Liver (tissue), 7 donors: ENCODE measurements at regions not wholly inside any gene's neighbourhood (a gene's known extent, or its start where the extent isn't known, plus 50 kb on each side); places are given as distances from the start of the nearest gene placed in this dataset.

Experiments used
- DNase-seq: peaks from one replicate; pipeline ENCODE4 v3.0.0-alpha.2; 2017; ENCODE audit warnings: low spot score
- H3K27ac ChIP-seq, 2 donors: one replicate each; pipeline ENCODE4 v1.7.0; 2013; ENCODE audit warnings: inconsistent platforms in 2 of 2, low read length in 2 of 2, control low read depth in 1 of 2, low read depth in 1 of 2, mild to moderate bottlenecking in 1 of 2
- H3K27me3 ChIP-seq, 4 donors: one replicate each; pipeline versions ENCODE4 v1.6.1 to v1.7.0; 2013; ENCODE audit warnings: low read length in 3 of 4, inconsistent platforms in 1 of 4, mild to moderate bottlenecking in 1 of 4, moderate library complexity in 1 of 4; ENCODE audit not compliant: control insufficient read depth in 4 of 4, insufficient read depth in 4 of 4
- H3K36me3 ChIP-seq, 4 donors: one replicate each; pipeline versions ENCODE4 v1.6.1 to v1.7.0; 2013; ENCODE audit warnings: low read length in 3 of 4, mild to moderate bottlenecking in 3 of 4, low read depth in 1 of 4, moderate library complexity in 1 of 4; ENCODE audit not compliant: control insufficient read depth in 4 of 4, insufficient read depth in 3 of 4
- H3K4me1 ChIP-seq, 4 donors: one replicate each; pipeline versions ENCODE4 v1.6.1 to v1.7.0; 2013; ENCODE audit warnings: low read length in 3 of 4, mild to moderate bottlenecking in 3 of 4, moderate library complexity in 1 of 4; ENCODE audit not compliant: control insufficient read depth in 4 of 4, insufficient read depth in 4 of 4
- H3K4me3 ChIP-seq, 3 donors: one replicate each; pipeline versions ENCODE4 v1.6.1 to v1.7.0; 2013; ENCODE audit warnings: low read length in 3 of 3, control low read depth in 1 of 3, low read depth in 1 of 3, mild to moderate bottlenecking in 1 of 3
- H3K9ac ChIP-seq, 2 donors: one replicate each; pipeline ENCODE4 v1.7.0; 2013; ENCODE audit warnings: low read length in 2 of 2, mild to moderate bottlenecking in 2 of 2, moderate library complexity in 2 of 2, control low read depth in 1 of 2, low read depth in 1 of 2
- H3K9me3 ChIP-seq, 4 donors: one replicate each; pipeline versions ENCODE4 v1.6.1 to v1.7.0; 2013; ENCODE audit warnings: low read length in 3 of 4; ENCODE audit not compliant: control insufficient read depth in 4 of 4
- EGR1 ChIP-seq, 2 donors: IDR thresholded peaks; 2 replicates each; pipeline ENCODE4 v1.6.1; 2016 to 2018; ENCODE audit warnings: antibody characterized with exemption in 2 of 2, low read depth in 2 of 2
- FOXA1 ChIP-seq: IDR thresholded peaks from 2 replicates; pipeline ENCODE4 v1.6.1; 2016; ENCODE audit warnings: antibody characterized with exemption
- GABPA ChIP-seq, 2 donors: IDR thresholded peaks in 1 of 2; conservative IDR thresholded peaks in 1 of 2; 2 replicates each; pipeline ENCODE4 v1.6.1; 2016; ENCODE audit warnings: antibody characterized with exemption in 2 of 2, mild to moderate bottlenecking in 1 of 2, moderate library complexity in 1 of 2
- HNF4A ChIP-seq, 2 donors: conservative IDR thresholded peaks; 2 replicates each; pipeline ENCODE4 v1.6.1; 2016; ENCODE audit warnings: antibody characterized with exemption in 2 of 2, mild to moderate bottlenecking in 2 of 2
- HNF4G ChIP-seq: IDR thresholded peaks from 2 replicates; pipeline ENCODE4 v1.6.1; 2016; ENCODE audit warnings: antibody characterized with exemption
- JUND ChIP-seq, 2 donors: IDR thresholded peaks; 2 replicates each; pipeline ENCODE4 v1.6.1; 2016; ENCODE audit warnings: antibody characterized with exemption in 2 of 2
- NR2F2 ChIP-seq: IDR thresholded peaks from 2 replicates; pipeline ENCODE4 v1.6.1; 2016; ENCODE audit warnings: antibody characterized with exemption
- RAD21 ChIP-seq, 2 donors: IDR thresholded peaks; 2 replicates each; pipeline ENCODE4 v1.6.1; 2016; ENCODE audit warnings: antibody characterized with exemption in 2 of 2, mild to moderate bottlenecking in 2 of 2
- RXRA ChIP-seq, 2 donors: IDR thresholded peaks; 2 replicates each; pipeline ENCODE4 v1.6.1; 2017 to 2018; ENCODE audit warnings: antibody characterized with exemption in 2 of 2, mild to moderate bottlenecking in 1 of 2
- SP1 ChIP-seq: IDR thresholded peaks from 2 replicates; pipeline ENCODE4 v1.6.1; 2018; ENCODE audit warnings: antibody characterized with exemption, mild to moderate bottlenecking
- TAF1 ChIP-seq: conservative IDR thresholded peaks from 2 replicates; pipeline ENCODE4 v1.6.1; 2016; ENCODE audit warnings: antibody characterized with exemption, mild to moderate bottlenecking
- WGBS: extraction: QIAGEN DNeasy Blood & Tissue Kit; methylation state at CpG from one replicate; pipeline ENCODE4 v1.1.7; 2013; 5-methylcytosine and 5-hydroxymethylcytosine counted together
- TF ChIP-seq, protein P1 (sequence below): IDR thresholded peaks from 2 replicates; pipeline ENCODE4 v1.6.1; 2016; ENCODE audit warnings: antibody characterized with exemption, mild to moderate bottlenecking
- TF ChIP-seq, protein P2 (sequence below): IDR thresholded peaks from 2 replicates; pipeline ENCODE4 v1.6.1; 2016; ENCODE audit warnings: antibody characterized with exemption
- TF ChIP-seq, protein P3 (sequence below): IDR thresholded peaks from 2 replicates; pipeline ENCODE4 v1.6.1; 2016; ENCODE audit warnings: antibody characterized with exemption
- donor health status: healthy.
- donor health status: healthy.
- donor health status: healthy.
- donor health status: healthy.

DNA sequence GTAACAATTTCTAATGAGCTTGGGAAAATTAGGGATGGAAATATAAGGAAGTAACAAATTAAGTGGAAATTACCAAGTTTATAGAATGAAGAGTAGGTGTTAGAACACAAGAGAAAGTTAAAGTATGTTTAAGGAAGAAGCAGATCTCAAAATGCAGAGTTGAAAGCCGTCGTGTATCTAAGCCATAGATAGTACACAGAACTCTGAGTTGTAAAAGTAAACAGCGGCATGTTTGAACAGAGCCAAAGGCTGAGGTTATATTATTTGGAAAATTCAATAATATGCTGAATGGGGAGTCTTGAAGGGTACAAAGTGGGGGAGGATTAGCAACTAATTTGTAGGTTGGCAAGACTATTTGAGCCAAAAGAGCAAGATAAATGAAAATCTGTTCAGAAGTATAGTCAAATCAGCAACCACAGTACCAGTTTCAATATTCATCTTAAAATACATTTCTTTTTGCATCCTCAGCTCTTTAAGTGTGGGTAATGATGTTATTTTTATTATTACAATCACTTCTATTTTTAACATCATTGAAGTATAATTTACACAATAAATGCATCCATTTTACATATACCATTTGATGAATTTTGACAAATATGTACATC lies 594.8 kb upstream of the ANO3 start:
- DNase-seq: no peak
- peaks cover 0 to 3% (median 0%) of the 10 kb centered on the region in 4 donors for H3K4me1 ChIP-seq
- 31% methylated on average over 3 of the region's 3 CpGs for WGBS
- H3K9ac ChIP-seq: no peak overlapping the region
- no peak overlapping the region for H3K4me3 ChIP-seq
- H3K36me3 ChIP-seq: no peaks in the 10 kb centered on the region
- H3K27ac ChIP-seq: no peak overlapping the region
- no peaks in the 10 kb centered on the region for H3K9me3 ChIP-seq
- TF ChIP-seq, protein P1, sequence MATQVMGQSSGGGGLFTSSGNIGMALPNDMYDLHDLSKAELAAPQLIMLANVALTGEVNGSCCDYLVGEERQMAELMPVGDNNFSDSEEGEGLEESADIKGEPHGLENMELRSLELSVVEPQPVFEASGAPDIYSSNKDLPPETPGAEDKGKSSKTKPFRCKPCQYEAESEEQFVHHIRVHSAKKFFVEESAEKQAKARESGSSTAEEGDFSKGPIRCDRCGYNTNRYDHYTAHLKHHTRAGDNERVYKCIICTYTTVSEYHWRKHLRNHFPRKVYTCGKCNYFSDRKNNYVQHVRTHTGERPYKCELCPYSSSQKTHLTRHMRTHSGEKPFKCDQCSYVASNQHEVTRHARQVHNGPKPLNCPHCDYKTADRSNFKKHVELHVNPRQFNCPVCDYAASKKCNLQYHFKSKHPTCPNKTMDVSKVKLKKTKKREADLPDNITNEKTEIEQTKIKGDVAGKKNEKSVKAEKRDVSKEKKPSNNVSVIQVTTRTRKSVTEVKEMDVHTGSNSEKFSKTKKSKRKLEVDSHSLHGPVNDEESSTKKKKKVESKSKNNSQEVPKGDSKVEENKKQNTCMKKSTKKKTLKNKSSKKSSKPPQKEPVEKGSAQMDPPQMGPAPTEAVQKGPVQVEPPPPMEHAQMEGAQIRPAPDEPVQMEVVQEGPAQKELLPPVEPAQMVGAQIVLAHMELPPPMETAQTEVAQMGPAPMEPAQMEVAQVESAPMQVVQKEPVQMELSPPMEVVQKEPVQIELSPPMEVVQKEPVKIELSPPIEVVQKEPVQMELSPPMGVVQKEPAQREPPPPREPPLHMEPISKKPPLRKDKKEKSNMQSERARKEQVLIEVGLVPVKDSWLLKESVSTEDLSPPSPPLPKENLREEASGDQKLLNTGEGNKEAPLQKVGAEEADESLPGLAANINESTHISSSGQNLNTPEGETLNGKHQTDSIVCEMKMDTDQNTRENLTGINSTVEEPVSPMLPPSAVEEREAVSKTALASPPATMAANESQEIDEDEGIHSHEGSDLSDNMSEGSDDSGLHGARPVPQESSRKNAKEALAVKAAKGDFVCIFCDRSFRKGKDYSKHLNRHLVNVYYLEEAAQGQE: no peak
- TF ChIP-seq, protein P2, sequence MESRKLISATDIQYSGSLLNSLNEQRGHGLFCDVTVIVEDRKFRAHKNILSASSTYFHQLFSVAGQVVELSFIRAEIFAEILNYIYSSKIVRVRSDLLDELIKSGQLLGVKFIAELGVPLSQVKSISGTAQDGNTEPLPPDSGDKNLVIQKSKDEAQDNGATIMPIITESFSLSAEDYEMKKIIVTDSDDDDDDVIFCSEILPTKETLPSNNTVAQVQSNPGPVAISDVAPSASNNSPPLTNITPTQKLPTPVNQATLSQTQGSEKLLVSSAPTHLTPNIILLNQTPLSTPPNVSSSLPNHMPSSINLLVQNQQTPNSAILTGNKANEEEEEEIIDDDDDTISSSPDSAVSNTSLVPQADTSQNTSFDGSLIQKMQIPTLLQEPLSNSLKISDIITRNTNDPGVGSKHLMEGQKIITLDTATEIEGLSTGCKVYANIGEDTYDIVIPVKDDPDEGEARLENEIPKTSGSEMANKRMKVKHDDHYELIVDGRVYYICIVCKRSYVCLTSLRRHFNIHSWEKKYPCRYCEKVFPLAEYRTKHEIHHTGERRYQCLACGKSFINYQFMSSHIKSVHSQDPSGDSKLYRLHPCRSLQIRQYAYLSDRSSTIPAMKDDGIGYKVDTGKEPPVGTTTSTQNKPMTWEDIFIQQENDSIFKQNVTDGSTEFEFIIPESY: no peak
- TF ChIP-seq FOXA1 (no peak), RAD21 (IDR thresholded peaks at IDR 0.05) (no peak), HNF4G (no peak), HNF4A (conservative IDR thresholded peaks at IDR 0.05) (no peak), RXRA (IDR thresholded peaks at IDR 0.05) (no peak), JUND (IDR thresholded peaks at IDR 0.05) (no peak), TAF1 (no peak), SP1 (no peak), EGR1 (IDR thresholded peaks at IDR 0.05; ENCODE audit: low read depth in 2 of 2) (no peak), GABPA (IDR thresholded peaks at IDR 0.05 in 1 of 2, conservative IDR thresholded peaks at IDR 0.05 in 1 of 2) (no peak)
- TF ChIP-seq, protein P3, sequence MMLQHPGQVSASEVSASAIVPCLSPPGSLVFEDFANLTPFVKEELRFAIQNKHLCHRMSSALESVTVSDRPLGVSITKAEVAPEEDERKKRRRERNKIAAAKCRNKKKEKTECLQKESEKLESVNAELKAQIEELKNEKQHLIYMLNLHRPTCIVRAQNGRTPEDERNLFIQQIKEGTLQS: no peak
- no peaks in the 10 kb centered on the region for H3K27me3 ChIP-seq

DNA sequence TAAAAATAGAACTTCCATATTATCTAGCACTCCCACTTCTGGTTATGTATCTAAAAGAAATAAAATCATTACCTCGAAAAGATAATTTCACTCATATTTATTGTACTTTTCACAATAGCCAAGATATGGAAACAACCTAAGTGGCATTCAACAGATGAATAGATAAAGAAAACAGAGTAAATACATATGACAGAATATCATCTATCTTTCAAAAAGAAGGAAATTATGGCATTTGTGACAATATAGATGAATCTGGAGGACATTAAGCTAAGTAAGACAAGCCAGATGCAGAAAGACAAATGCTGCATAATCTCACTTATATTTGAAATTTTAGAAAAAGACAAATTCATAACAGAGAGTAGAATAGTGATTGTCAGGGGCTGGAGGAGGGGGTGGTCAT lies 590.0 kb upstream of the ANO3 start:
- no peak overlapping the region for H3K4me3 ChIP-seq
- no peak overlapping the region for H3K27ac ChIP-seq
- peaks cover 0 to 3% (median 0%) of the 10 kb centered on the region in 4 donors for H3K4me1 ChIP-seq
- no peaks in the 10 kb centered on the region for H3K36me3 ChIP-seq
- TF ChIP-seq SP1 (no peak), HNF4G (no peak), NR2F2 (no peak)
- H3K9me3 ChIP-seq: no peaks in the 10 kb centered on the region
- H3K27me3 ChIP-seq: no peaks in the 10 kb centered on the region
- DNase-seq: no peak
- 38% methylated on average over 1 of the region's 1 CpG for WGBS
- no peak overlapping the region for H3K9ac ChIP-seq
